HepG2 (cell line): ENCODE measurements at regions not wholly inside any gene's neighbourhood (a gene's known extent, or its start where the extent isn't known, plus 50 kb on each side); places are given as distances from the start of the nearest gene placed in this dataset.

ENCODE experiments used
- ATAC-seq: fragments of 200-7000 bp; cut with Tn5 transposase; 3 replicates; pipeline ENCODE4 v1.9.1; 2020; ENCODE audit warnings: mild to moderate bottlenecking, moderate library complexity
- BruUV-seq: library from RNA; stranded (reverse); fragments of 400-500 nt; replicated peaks from 2 replicates; lab custom pipeline; 2021; lab: Mats Ljungman, UMichigan
- CTCF ChIA-PET: fragments of 300-600 bp; formaldehyde crosslinking; extraction: SDS; loops from one replicate; lab custom pipeline; 2021; ENCODE audit warnings: low total read pairs, inconsistent platforms, low intra/inter-chr PET ratio; lab: Yijun Ruan, JAX
- POLR2A ChIA-PET: fragments of 350-600 bp; sonication (Branson Sonifier 250); formaldehyde crosslinking; loops from one replicate; lab custom pipeline; 2020; ENCODE audit warnings: antibody characterized with exemption, inconsistent platforms; lab: Yijun Ruan, JAX
- DNase-seq: peaks from one replicate; pipeline ENCODE4 v3.0.0-alpha.2; 2015; ENCODE audit warnings: low spot score
- FAIRE-seq: peaks from 3 replicates; lab custom pipeline; 2011; peaks lifted over from hg19 to GRCh38; lab: Jason Lieb, UNC
- H2AFZ ChIP-seq: one replicate; pipeline ENCODE4 v1.6.1; 2011; ENCODE audit warnings: low read length, inconsistent platforms
- H3K27ac ChIP-seq: fragments of 300-600 bp; 3 replicates; pipeline ENCODE4 v1.8.0; 2011; ENCODE audit warnings: mixed run types, mild to moderate bottlenecking, mixed read lengths, low read length, inconsistent platforms; ENCODE audit not compliant: insufficient read depth; ENCODE audit errors: extremely low read length
- H3K27me3 ChIP-seq, 2 experiments: fragments of 200-600 bp in 1 of 2; 2 replicates in 1 of 2; 3 replicates in 1 of 2; pipeline versions ENCODE4 v1.6.0 to v1.8.0; 2011; ENCODE audit warnings: low read length in 2 of 2, mild to moderate bottlenecking in 2 of 2, moderate library complexity in 2 of 2, inconsistent platforms in 1 of 2; ENCODE audit not compliant: insufficient read depth in 2 of 2, control insufficient read depth in 1 of 2
- H3K36me3 ChIP-seq, 2 experiments: fragments of 200-600 bp in 1 of 2; replicated peaks in 1 of 2; 2 replicates in 1 of 2; 3 replicates in 1 of 2; pipeline versions ENCODE4 v1.5.1 to v1.8.0; 2011; ENCODE audit warnings: low read length in 2 of 2, inconsistent platforms in 1 of 2; ENCODE audit not compliant: insufficient read depth in 2 of 2, control insufficient read depth in 1 of 2
- H3K4me1 ChIP-seq: 2 replicates; pipeline ENCODE4 v1.5.1; 2012; ENCODE audit warnings: low read length, inconsistent platforms; ENCODE audit not compliant: insufficient read depth
- H3K4me2 ChIP-seq: 2 replicates; pipeline ENCODE4 v1.6.0; 2011; ENCODE audit warnings: low read depth, low read length, inconsistent platforms
- H3K4me3 ChIP-seq, 3 experiments: fragments of 200-600 bp in 1 of 3; sonication (generic), shearing (Covaris generic) in 1 of 3; replicated peaks in 1 of 3; 2 replicates each; pipeline ENCODE4 v1.5.1; 2011 to 2016; ENCODE audit warnings: low read length in 3 of 3, inconsistent platforms in 2 of 3, low read depth in 2 of 3, mild to moderate bottlenecking in 2 of 3, control low read depth in 1 of 3, mixed read lengths in 1 of 3; ENCODE audit not compliant: insufficient read depth in 1 of 3
- H3K79me2 ChIP-seq: one replicate; pipeline ENCODE4 v1.6.1; 2011; ENCODE audit warnings: low read length, inconsistent platforms; ENCODE audit not compliant: insufficient read depth
- H3K9ac ChIP-seq: 2 replicates; pipeline ENCODE4 v1.6.0; 2011; ENCODE audit warnings: mild to moderate bottlenecking, low read depth, low read length, inconsistent platforms; ENCODE audit not compliant: insufficient read depth
- H3K9me3 ChIP-seq: 2 replicates; pipeline ENCODE4 v1.5.1; 2012; ENCODE audit warnings: mild to moderate bottlenecking, low read length
- H4K20me1 ChIP-seq: 2 replicates; pipeline ENCODE4 v1.6.0; 2011; ENCODE audit warnings: inconsistent platforms, mild to moderate bottlenecking, low read length, moderate library complexity; ENCODE audit not compliant: insufficient read depth
- ATM ChIP-seq: fragments of 450-650 bp; IDR thresholded peaks from 2 replicates; pipeline ENCODE4 v1.7.1; 2017; ENCODE audit warnings: mild to moderate bottlenecking, borderline replicate concordance
- DRAP1 ChIP-seq: IDR thresholded peaks from 2 replicates; pipeline ENCODE4 v1.6.1; 2016; ENCODE audit warnings: missing genetic modification reagents, missing compliant biosample characterization
- FOXM1 ChIP-seq: sonication (generic); formaldehyde crosslinking; IDR thresholded peaks from 2 replicates; pipeline ENCODE4 v1.5.0; 2020; ENCODE audit warnings: missing genetic modification reagents
- GLI4 ChIP-seq: sonication (generic); formaldehyde crosslinking; IDR thresholded peaks from 2 replicates; pipeline ENCODE4 v1.5.1; 2020; ENCODE audit warnings: missing genetic modification reagents, mild to moderate bottlenecking, moderate library complexity, borderline replicate concordance
- MTA3 ChIP-seq: sonication (generic); formaldehyde crosslinking; IDR thresholded peaks from 2 replicates; pipeline ENCODE4 v1.4.0; 2020; ENCODE audit warnings: missing genetic modification reagents
- SMARCE1 ChIP-seq: fragments of 450-650 bp; IDR thresholded peaks from 2 replicates; pipeline ENCODE4 v1.6.1; 2017; ENCODE audit warnings: borderline replicate concordance
- ZNF326 ChIP-seq: sonication (generic); formaldehyde crosslinking; IDR thresholded peaks from 2 replicates; pipeline ENCODE4 v1.4.0; 2020; ENCODE audit warnings: missing genetic modification reagents, borderline replicate concordance
- ZNF333 ChIP-seq: sonication (generic); formaldehyde crosslinking; IDR thresholded peaks from 2 replicates; pipeline ENCODE4 v1.4.0; 2020; ENCODE audit warnings: mild to moderate bottlenecking, missing genetic modification reagents, borderline replicate concordance
- ZNF639 ChIP-seq: conservative IDR thresholded peaks from 2 replicates; pipeline ENCODE4 v1.6.1; 2018; ENCODE audit warnings: missing genetic modification reagents
- WGBS: methylation state at CpG from one replicate; pipeline ENCODE4 v1.1.6; 2017; ENCODE audit warnings: low lambda C conversion rate; 5-methylcytosine and 5-hydroxymethylcytosine counted together
- in situ Hi-C: cut with HindIII; loops from 2 replicates; pipeline ENCODE4 v1.10.0; 2017; ENCODE audit warnings: low pct_unique_long_range_greater_than_20kb; ENCODE audit not compliant: extremely low pct_ligation_motif_present
- intact Hi-C: fragments of 100-400 bp; cut with micrococcal nuclease; formaldehyde crosslinking; loops from one replicate; pipeline ENCODE4 v1.10.0; 2022; ENCODE audit not compliant: unreplicated experiment

GRCh38 chr7:50952120-50952519 is 169.4 kb upstream of the GRB10 start:
- FAIRE-seq = no peak
- BruUV-seq = no TSS peak
- POLR2A ChIA-PET = no interaction called here
- no peaks in the 10 kb centered on the region; a peak in 1 of 5 replicates for H3K27me3 ChIP-seq
- H4K20me1 ChIP-seq = no peaks in the 10 kb centered on the region
- H3K4me3 ChIP-seq = no peak overlapping the region
- no peaks in the 10 kb centered on the region for H3K9me3 ChIP-seq
- no peaks in the 10 kb centered on the region for H3K36me3 ChIP-seq
- in situ Hi-C loops (no loop called here), intact Hi-C loops (no loop called here)
- no peak overlapping the region for H3K4me2 ChIP-seq
- TF ChIP-seq ZNF326 (CRISPR knock-in tag) = no peak
- TF ChIP-seq DRAP1 (CRISPR knock-in tag) = no peak
- no peak for TF ChIP-seq FOXM1 (CRISPR knock-in tag)
- no peak for TF ChIP-seq ATM
- no peak for TF ChIP-seq ZNF639
- TF ChIP-seq ZNF333 = no peak
- no peak for TF ChIP-seq MTA3 (CRISPR knock-in tag)
- no peak for TF ChIP-seq SMARCE1
- TF ChIP-seq GLI4 (CRISPR knock-in tag) = no peak
- no peak for ATAC-seq
- 0% methylated on average over 1 of the region's 1 CpG for WGBS
- CTCF ChIA-PET = no interaction called here
- H3K79me2 ChIP-seq = no peaks in the 10 kb centered on the region
- DNase-seq = no peak
- no peak overlapping the region for H2AFZ ChIP-seq
- no peak overlapping the region for H3K9ac ChIP-seq
- H3K4me1 ChIP-seq = peaks cover under 1% of the 10 kb centered on the region; the same call in 1 of the 2 replicates
- H3K27ac ChIP-seq = no peak overlapping the region
